IPS-18c (cell line): ENCODE measurements at regions not wholly inside any gene's neighbourhood (a gene's known extent, or its start where the extent isn't known, plus 50 kb on each side); places are given as distances from the start of the nearest gene placed in this dataset.

Experiments
- H3K4me3 ChIP-seq: 2 replicates; pipeline ENCODE4 v1.7.0; 2013; ENCODE audit warnings: low read depth, mild to moderate bottlenecking, low read length, moderate library complexity; ENCODE audit not compliant: insufficient read depth
- H3K9me3 ChIP-seq: one replicate; pipeline ENCODE4 v1.6.1; 2013; ENCODE audit warnings: mild to moderate bottlenecking, low read length, moderate library complexity; ENCODE audit not compliant: control insufficient read depth, insufficient read depth

- Histone ChIP-seq H3K9me3 (no peaks in the 10 kb centered on the region), H3K4me3 (no peak overlapping the region)
Measured at GRCh38 chr18:40937386-40937785, 1017.6 kb upstream of the PIK3C3 start.

DNA sequence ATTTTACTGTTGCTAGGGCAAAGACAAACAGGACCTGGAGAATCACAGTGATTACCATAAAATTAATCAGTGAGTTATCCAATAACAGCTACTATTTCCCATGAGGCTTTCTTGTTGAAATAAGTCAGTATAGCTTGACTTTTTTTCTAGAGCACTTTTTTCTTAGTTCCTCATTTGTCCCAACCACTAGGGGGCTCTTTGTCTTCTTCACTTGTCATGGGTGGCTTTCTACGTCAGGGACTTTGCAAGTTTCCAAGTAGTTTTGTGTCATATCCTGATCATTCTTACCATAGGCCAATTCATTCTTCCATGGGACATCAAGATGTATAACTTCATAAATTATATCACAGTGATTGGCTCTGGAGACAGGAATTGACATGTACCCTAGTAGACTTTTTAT lies 1019.6 kb upstream of the PIK3C3 start:
- Histone ChIP-seq H3K9me3 (no peaks in the 10 kb centered on the region), H3K4me3 (no peak overlapping the region)

- Histone ChIP-seq H3K4me3 (no peak overlapping the region), H3K9me3 (no peaks in the 10 kb centered on the region)
Measured at GRCh38 chr18:40932862-40933261, 1022.2 kb upstream of the PIK3C3 start.

- H3K9me3 ChIP-seq, result no peaks in the 10 kb centered on the region
- no peak overlapping the region for H3K4me3 ChIP-seq
Measured at GRCh38 chr18:40930211-40930882, 1024.7 kb upstream of the PIK3C3 start.

DNA sequence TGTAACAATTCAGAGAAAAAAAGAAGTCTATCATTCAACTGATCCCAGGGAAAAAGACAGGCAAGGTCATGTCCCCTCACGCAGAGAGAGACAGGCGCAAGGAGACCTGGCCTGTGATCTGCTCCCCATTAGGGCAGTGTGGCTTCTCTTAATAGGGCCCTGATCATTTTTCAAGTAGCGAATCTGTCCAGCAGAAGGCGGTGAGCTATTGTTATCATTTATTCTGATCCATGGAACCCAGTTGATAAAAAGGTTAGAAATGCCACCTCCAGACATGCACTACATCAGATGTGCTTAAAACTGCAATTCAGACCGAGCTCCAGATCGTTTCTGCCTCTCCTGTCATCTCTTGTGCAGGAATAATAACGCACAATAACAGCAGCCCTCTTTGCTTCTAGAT lies 1025.6 kb upstream of the PIK3C3 start:
- no peaks in the 10 kb centered on the region for H3K9me3 ChIP-seq
- H3K4me3 ChIP-seq, result no peak overlapping the region

- Histone ChIP-seq H3K9me3 (no peaks in the 10 kb centered on the region), H3K4me3 (no peak overlapping the region)
Measured at GRCh38 chr18:40926679-40927078, 1028.4 kb upstream of the PIK3C3 start.

DNA sequence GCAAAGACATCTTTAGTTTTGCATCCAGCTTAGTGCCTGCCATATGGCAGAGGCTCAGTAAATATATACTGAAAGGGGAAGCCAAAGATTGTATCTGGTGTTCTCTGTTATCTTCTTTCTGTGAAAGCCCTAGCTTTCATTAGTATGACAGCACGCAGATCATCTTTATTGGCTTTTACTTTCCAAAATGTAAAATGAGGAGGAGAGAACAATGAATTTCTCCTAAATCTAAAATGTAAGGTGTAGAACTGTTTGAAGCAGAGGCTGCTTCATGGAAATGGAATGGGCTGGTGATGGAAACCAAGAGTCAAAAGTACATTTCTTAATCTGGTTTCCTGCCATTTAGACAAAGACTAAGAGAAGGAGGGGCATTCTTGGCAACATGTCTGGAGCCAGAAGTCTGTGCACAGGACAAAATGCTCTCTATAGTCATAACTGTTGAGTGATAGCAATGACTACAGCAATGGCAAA lies 1029.9 kb upstream of the PIK3C3 start:
- Histone ChIP-seq H3K9me3 (no peaks in the 10 kb centered on the region), H3K4me3 (no peak overlapping the region)

DNA sequence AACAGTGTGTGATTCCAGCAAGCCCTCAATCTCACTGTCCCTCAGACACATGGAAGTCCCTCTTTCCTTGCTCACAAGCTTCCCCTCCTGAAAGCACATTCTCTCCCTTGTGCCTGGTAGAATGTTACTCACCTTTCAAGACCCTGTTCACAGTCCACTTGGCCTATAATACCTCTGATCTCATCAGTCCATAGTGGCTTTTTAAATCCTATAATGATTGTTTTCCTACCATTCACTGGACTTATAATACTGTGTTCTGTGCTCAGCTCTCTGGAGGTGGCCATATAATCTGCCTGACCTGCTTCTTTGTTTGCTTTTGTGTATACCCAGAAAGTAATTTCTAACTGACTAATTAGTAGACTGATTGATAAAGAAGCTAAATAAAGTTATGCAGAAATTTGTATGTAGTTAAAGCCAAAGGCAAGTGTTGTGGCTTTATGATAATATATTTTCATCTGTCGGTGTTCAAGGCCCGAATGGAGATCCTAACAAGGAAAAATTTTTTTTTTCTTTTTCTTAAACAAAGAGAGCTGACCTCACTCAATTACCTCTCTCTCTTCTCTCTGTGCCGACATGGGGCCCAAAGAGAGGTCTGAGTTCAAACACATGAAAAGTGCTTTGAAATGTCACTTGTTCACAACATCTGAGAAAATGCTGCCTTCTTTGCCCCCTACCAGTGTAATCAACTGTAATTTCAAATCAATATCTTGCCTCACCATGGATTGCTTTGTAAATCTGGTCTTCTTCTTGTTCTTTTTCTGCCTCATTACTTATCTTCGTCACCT lies 1033.0 kb upstream of the PIK3C3 start:
- H3K9me3 ChIP-seq, result no peaks in the 10 kb centered on the region
- no peak overlapping the region for H3K4me3 ChIP-seq

GRCh38 chr18:40917056-40917455 lies 1038.0 kb upstream of the PIK3C3 start:
- Histone ChIP-seq H3K4me3 (no peak overlapping the region), H3K9me3 (no peaks in the 10 kb centered on the region)

- H3K9me3 ChIP-seq, result no peaks in the 10 kb centered on the region
- no peak overlapping the region for H3K4me3 ChIP-seq
Measured at GRCh38 chr18:40915724-40916123, 1039.3 kb upstream of the PIK3C3 start.

- Histone ChIP-seq H3K4me3 (no peak overlapping the region), H3K9me3 (no peaks in the 10 kb centered on the region)
Measured at GRCh38 chr18:40911582-40912254, 1043.3 kb upstream of the PIK3C3 start.

DNA sequence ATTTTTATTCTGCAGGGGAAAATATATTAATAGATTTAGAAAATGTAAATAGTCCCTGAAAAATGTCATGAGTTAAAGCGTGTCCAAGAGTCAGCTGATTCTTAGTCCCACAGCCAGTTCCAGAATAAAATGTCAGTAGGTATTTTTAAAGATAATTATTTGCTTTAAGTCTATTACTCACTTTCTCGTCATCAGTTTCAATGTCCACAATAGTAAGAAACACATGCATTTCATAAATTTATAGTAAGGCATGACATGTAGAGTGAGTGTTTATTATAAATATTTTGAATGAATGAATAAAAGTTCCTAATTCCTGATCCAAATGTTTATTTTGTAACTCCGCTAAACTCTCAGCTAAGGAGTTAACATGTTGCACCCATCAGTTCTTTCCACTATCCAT lies 1044.0 kb upstream of the PIK3C3 start:
- Histone ChIP-seq H3K9me3 (no peaks in the 10 kb centered on the region), H3K4me3 (no peak overlapping the region)

GRCh38 chr18:40907842-40908241 lies 1047.2 kb upstream of the PIK3C3 start:
- Histone ChIP-seq H3K9me3 (no peaks in the 10 kb centered on the region), H3K4me3 (no peak overlapping the region)

DNA sequence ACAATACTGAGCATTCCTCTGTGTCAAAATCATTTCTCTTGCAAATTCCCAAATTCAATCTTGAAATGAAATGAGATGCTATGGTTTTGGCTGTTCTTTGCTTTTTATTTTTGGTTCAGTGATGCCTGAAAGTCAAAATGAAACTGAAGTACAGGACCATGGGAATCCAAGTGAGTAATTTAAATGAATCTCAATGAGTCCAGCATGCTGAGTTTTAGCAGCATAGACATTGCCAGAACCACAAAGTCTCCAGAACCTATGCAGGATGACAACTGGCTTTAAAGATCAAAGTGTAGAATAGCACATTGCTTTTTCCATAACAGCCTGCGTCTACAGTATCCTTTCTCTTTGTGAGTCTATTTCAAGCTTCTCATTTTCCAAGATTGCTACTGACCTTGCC lies 1050.7 kb upstream of the PIK3C3 start:
- no peaks in the 10 kb centered on the region for H3K9me3 ChIP-seq
- no peak overlapping the region for H3K4me3 ChIP-seq

- no peak overlapping the region for H3K4me3 ChIP-seq
- H3K9me3 ChIP-seq, result no peaks in the 10 kb centered on the region
Measured at GRCh38 chr18:40902436-40902835, 1052.6 kb upstream of the PIK3C3 start.

DNA sequence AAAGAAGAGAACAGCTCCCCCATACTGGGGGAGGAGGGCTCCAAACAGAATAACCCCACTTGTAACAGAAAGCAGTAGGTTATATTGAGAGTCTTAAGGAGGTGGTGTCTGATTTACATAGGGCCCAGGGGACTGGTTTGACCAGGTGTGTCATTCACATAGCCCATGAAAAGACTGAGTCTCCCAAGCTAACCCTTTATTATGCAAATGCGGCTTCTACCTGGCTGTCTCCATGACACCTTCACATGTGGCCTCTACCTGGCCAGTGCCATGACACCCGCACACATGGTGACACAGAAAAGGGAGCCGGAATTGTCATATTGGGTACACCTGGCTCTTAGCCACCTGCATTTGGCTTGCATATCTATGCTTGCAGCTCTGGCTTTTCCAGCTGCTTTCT lies 1057.2 kb upstream of the PIK3C3 start:
- no peak overlapping the region for H3K4me3 ChIP-seq

DNA sequence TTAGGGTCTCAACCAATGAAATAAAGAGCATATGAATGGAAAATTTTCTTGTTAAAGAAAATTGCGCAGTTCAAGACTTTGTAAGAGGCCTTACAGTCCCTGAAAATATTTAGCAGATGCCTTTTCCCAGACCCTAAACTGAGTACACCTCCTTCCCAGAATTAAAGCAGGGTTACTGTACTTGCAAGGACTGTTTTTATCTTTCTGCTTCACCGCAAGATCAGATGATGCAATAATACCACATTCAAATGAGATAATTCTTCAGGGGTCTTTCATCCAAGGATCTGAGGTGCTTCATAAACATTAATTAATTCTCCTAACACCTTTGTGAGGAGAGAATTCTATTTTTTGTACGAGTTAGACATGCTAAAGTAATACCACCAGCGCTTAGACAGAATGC lies 1071.8 kb upstream of the PIK3C3 start:
- Histone ChIP-seq H3K9me3 (no peaks in the 10 kb centered on the region), H3K4me3 (no peak overlapping the region)

More for the DNA sequence above, 1057.2 kb upstream of the PIK3C3 start:
- no peaks in the 10 kb centered on the region for H3K9me3 ChIP-seq

DNA sequence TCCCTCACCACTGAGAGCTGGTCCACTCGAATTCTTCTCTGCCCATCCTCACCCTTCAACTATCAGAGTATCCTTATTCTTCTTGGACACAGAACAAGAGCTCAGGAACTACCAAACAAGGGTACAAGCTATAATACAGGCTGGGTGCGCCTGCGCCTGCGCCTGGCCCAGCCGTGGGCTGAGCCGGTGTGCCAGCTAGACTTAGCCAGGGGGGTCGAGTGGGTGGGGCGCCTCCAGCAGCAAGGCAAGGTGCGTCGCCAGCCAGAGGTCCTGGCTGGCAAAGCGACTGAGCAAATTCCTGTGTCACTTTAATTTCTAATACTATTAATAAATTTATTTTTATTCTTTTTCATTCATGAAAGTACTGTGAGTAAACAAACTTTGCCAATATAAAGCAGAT lies 1072.6 kb upstream of the PIK3C3 start:
- H3K4me3 ChIP-seq, result no peak overlapping the region
- H3K9me3 ChIP-seq, result no peaks in the 10 kb centered on the region
